HepG2 (cell line): ENCODE measurements at regions not wholly inside any gene's neighbourhood (a gene's known extent, or its start where the extent isn't known, plus 50 kb on each side); places are given as distances from the start of the nearest gene placed in this dataset.

Experiments
- ATAC-seq: fragments of 200-7000 bp; cut with Tn5 transposase; 3 replicates; pipeline ENCODE4 v1.9.1; 2020; ENCODE audit warnings: mild to moderate bottlenecking, moderate library complexity
- BruUV-seq: library from RNA; stranded (reverse); fragments of 400-500 nt; replicated peaks from 2 replicates; lab custom pipeline; 2021; lab: Mats Ljungman, UMichigan
- CTCF ChIA-PET: fragments of 300-600 bp; formaldehyde crosslinking; extraction: SDS; loops from one replicate; lab custom pipeline; 2021; ENCODE audit warnings: low total read pairs, inconsistent platforms, low intra/inter-chr PET ratio; lab: Yijun Ruan, JAX
- POLR2A ChIA-PET: fragments of 350-600 bp; sonication (Branson Sonifier 250); formaldehyde crosslinking; loops from one replicate; lab custom pipeline; 2020; ENCODE audit warnings: antibody characterized with exemption, inconsistent platforms; lab: Yijun Ruan, JAX
- DNase-seq: peaks from one replicate; pipeline ENCODE4 v3.0.0-alpha.2; 2015; ENCODE audit warnings: low spot score
- FAIRE-seq: peaks from 3 replicates; lab custom pipeline; 2011; peaks lifted over from hg19 to GRCh38; lab: Jason Lieb, UNC
- H2AFZ ChIP-seq: one replicate; pipeline ENCODE4 v1.6.1; 2011; ENCODE audit warnings: low read length, inconsistent platforms
- H3K27ac ChIP-seq: fragments of 300-600 bp; 3 replicates; pipeline ENCODE4 v1.8.0; 2011; ENCODE audit warnings: mixed run types, mild to moderate bottlenecking, mixed read lengths, low read length, inconsistent platforms; ENCODE audit not compliant: insufficient read depth; ENCODE audit errors: extremely low read length
- H3K27me3 ChIP-seq, 2 experiments: fragments of 200-600 bp in 1 of 2; 2 replicates in 1 of 2; 3 replicates in 1 of 2; pipeline versions ENCODE4 v1.6.0 to v1.8.0; 2011; ENCODE audit warnings: low read length in 2 of 2, mild to moderate bottlenecking in 2 of 2, moderate library complexity in 2 of 2, inconsistent platforms in 1 of 2; ENCODE audit not compliant: insufficient read depth in 2 of 2, control insufficient read depth in 1 of 2
- H3K36me3 ChIP-seq, 2 experiments: fragments of 200-600 bp in 1 of 2; replicated peaks in 1 of 2; 2 replicates in 1 of 2; 3 replicates in 1 of 2; pipeline versions ENCODE4 v1.5.1 to v1.8.0; 2011; ENCODE audit warnings: low read length in 2 of 2, inconsistent platforms in 1 of 2; ENCODE audit not compliant: insufficient read depth in 2 of 2, control insufficient read depth in 1 of 2
- H3K4me1 ChIP-seq: 2 replicates; pipeline ENCODE4 v1.5.1; 2012; ENCODE audit warnings: low read length, inconsistent platforms; ENCODE audit not compliant: insufficient read depth
- H3K4me2 ChIP-seq: 2 replicates; pipeline ENCODE4 v1.6.0; 2011; ENCODE audit warnings: low read depth, low read length, inconsistent platforms
- H3K4me3 ChIP-seq, 3 experiments: fragments of 200-600 bp in 1 of 3; sonication (generic), shearing (Covaris generic) in 1 of 3; replicated peaks in 1 of 3; 2 replicates each; pipeline ENCODE4 v1.5.1; 2011 to 2016; ENCODE audit warnings: low read length in 3 of 3, inconsistent platforms in 2 of 3, low read depth in 2 of 3, mild to moderate bottlenecking in 2 of 3, control low read depth in 1 of 3, mixed read lengths in 1 of 3; ENCODE audit not compliant: insufficient read depth in 1 of 3
- H3K79me2 ChIP-seq: one replicate; pipeline ENCODE4 v1.6.1; 2011; ENCODE audit warnings: low read length, inconsistent platforms; ENCODE audit not compliant: insufficient read depth
- H3K9ac ChIP-seq: 2 replicates; pipeline ENCODE4 v1.6.0; 2011; ENCODE audit warnings: mild to moderate bottlenecking, low read depth, low read length, inconsistent platforms; ENCODE audit not compliant: insufficient read depth
- H3K9me3 ChIP-seq: 2 replicates; pipeline ENCODE4 v1.5.1; 2012; ENCODE audit warnings: mild to moderate bottlenecking, low read length
- H4K20me1 ChIP-seq: 2 replicates; pipeline ENCODE4 v1.6.0; 2011; ENCODE audit warnings: inconsistent platforms, mild to moderate bottlenecking, low read length, moderate library complexity; ENCODE audit not compliant: insufficient read depth
- EP300 ChIP-seq, 3 experiments: sonication (generic) in 1 of 3; formaldehyde crosslinking in 1 of 3; IDR thresholded peaks; 2 replicates each; pipeline versions ENCODE4 v1.5.1 to v1.6.1; 2011 to 2020; ENCODE audit warnings: low read depth in 2 of 3, low read length in 2 of 3, borderline replicate concordance in 1 of 3, improper control_type of control experiment in 1 of 3, mild to moderate bottlenecking in 1 of 3, missing genetic modification reagents in 1 of 3, moderate library complexity in 1 of 3
- HDAC1 ChIP-seq: sonication (generic); formaldehyde crosslinking; IDR thresholded peaks from 2 replicates; pipeline ENCODE4 v1.5.1; 2020; ENCODE audit warnings: mild to moderate bottlenecking, missing genetic modification reagents
- HMGXB3 ChIP-seq: sonication (generic); formaldehyde crosslinking; IDR thresholded peaks from 2 replicates; pipeline ENCODE4 v1.4.0; 2020; ENCODE audit warnings: missing genetic modification reagents, borderline replicate concordance
- RFX1 ChIP-seq: fragments of 450-650 bp; IDR thresholded peaks from 2 replicates; pipeline ENCODE4 v1.6.1; 2017
- RXRB ChIP-seq: IDR thresholded peaks from 2 replicates; pipeline ENCODE4 v1.6.1; 2016; ENCODE audit warnings: borderline replicate concordance, missing genetic modification reagents, missing compliant biosample characterization
- SCMH1 ChIP-seq: sonication (generic); formaldehyde crosslinking; IDR thresholded peaks from 2 replicates; pipeline ENCODE4 v1.9.0; 2021; ENCODE audit warnings: missing genetic modification reagents, mild to moderate bottlenecking, borderline replicate concordance
- SP4 ChIP-seq: sonication (generic); formaldehyde crosslinking; IDR thresholded peaks from 2 replicates; pipeline ENCODE4 v1.8.1; 2023; ENCODE audit warnings: mild to moderate bottlenecking, missing genetic modification reagents
- ZMAT3 ChIP-seq: sonication (generic); formaldehyde crosslinking; conservative IDR thresholded peaks from 2 replicates; pipeline ENCODE4 v1.7.0; 2021; ENCODE audit warnings: missing genetic modification reagents
- ZNF513 ChIP-seq: sonication (generic); formaldehyde crosslinking; conservative IDR thresholded peaks from 2 replicates; pipeline ENCODE4 v1.5.0; 2020; ENCODE audit warnings: missing genetic modification reagents
- ZNF644 ChIP-seq: IDR thresholded peaks from 2 replicates; pipeline ENCODE4 v1.6.1; 2016; ENCODE audit warnings: low read depth
- ZNF747 ChIP-seq: sonication (generic); formaldehyde crosslinking; IDR thresholded peaks from 2 replicates; pipeline ENCODE4 v1.8.1; 2023; ENCODE audit warnings: missing genetic modification reagents, mild to moderate bottlenecking, borderline replicate concordance
- ZNF773 ChIP-seq: sonication (generic); formaldehyde crosslinking; IDR thresholded peaks from 2 replicates; pipeline ENCODE4 v1.4.0; 2020; ENCODE audit warnings: missing genetic modification reagents, borderline replicate concordance
- ZSCAN5A ChIP-seq: sonication (generic); formaldehyde crosslinking; IDR thresholded peaks from 2 replicates; pipeline ENCODE4 v1.8.0; 2022; ENCODE audit warnings: mild to moderate bottlenecking, missing genetic modification reagents, borderline replicate concordance
- WGBS: methylation state at CpG from one replicate; pipeline ENCODE4 v1.1.6; 2017; ENCODE audit warnings: low lambda C conversion rate; 5-methylcytosine and 5-hydroxymethylcytosine counted together
- in situ Hi-C: cut with HindIII; loops from 2 replicates; pipeline ENCODE4 v1.10.0; 2017; ENCODE audit warnings: low pct_unique_long_range_greater_than_20kb; ENCODE audit not compliant: extremely low pct_ligation_motif_present
- intact Hi-C: fragments of 100-400 bp; cut with micrococcal nuclease; formaldehyde crosslinking; loops from one replicate; pipeline ENCODE4 v1.10.0; 2022; ENCODE audit not compliant: unreplicated experiment

- TF ChIP-seq RXRB (CRISPR knock-in tag): peak; percentile 80; the same call in 1 of the 2 replicates
- no peak for TF ChIP-seq ZNF773 (CRISPR knock-in tag)
- no peak for TF ChIP-seq ZNF513
- no peak for TF ChIP-seq SCMH1 (CRISPR knock-in tag)
- no peak for TF ChIP-seq ZMAT3 (CRISPR knock-in tag)
- TF ChIP-seq ZSCAN5A (CRISPR knock-in tag): no peak; the same call in 1 of the 2 replicates
- no peak for TF ChIP-seq ZNF747 (CRISPR knock-in tag)
- TF ChIP-seq RFX1: no peak
Measured at GRCh38 chr18:31241900-31242409, 76.0 kb upstream of the DSG1 start (continued).

GRCh38 chr18:31243740-31244512, 74.0 kb upstream of the DSG1 start:
- Histone ChIP-seq H3K36me3 (no peaks in the 10 kb centered on the region), H3K9ac (peak overlapping the region; percentile 88), H3K27me3 (no peaks in the 10 kb centered on the region), H2AFZ (no peak overlapping the region), H3K79me2 (no peaks in the 10 kb centered on the region), H3K9me3 (no peaks in the 10 kb centered on the region), H3K4me3 (peak overlapping the region; percentile 37 to 66 (median 49)), H4K20me1 (no peaks in the 10 kb centered on the region), H3K4me1 (peaks cover 67% of the 10 kb centered on the region), H3K27ac (peak overlapping the region; percentile 94), H3K4me2 (peak overlapping the region; percentile 82)
- BruUV-seq: TSS peak; percentile 95
- peak; percentile 97 for DNase-seq
- WGBS: under 1% methylated on average over 7 of the region's 11 CpGs
- POLR2A ChIA-PET: interaction anchor here (0.7 to 5.2 kb wide), 18 partner anchors 8 to 268 kb away, joined by 3 to 50 read pairs (median 4); partner anchors contain the start of gene DSC2
- CTCF ChIA-PET: no interaction called here
- in situ Hi-C loops: loop anchor here (5.0 kb wide), 1 partner anchor 142 kb away; the partner anchor contains the start of gene DSC2
- peak; percentile 91 for ATAC-seq
- peak; percentile 98 for FAIRE-seq
- intact Hi-C loops: loop anchor here (1.0 to 5.0 kb wide), 6 partner anchors 35 to 272 kb away; no protein-coding TSS in a partner anchor
- TF ChIP-seq EP300 (IDR thresholded peaks at IDR 0.05; ENCODE audit: low read depth in 2 of 2, low read length in 2 of 2): peak in 1 of 2 experiments; percentile 86; a peak in 2 of 4 replicates
- peak; percentile 62; the same call in 1 of the 2 replicates for TF ChIP-seq EP300 (CRISPR knock-in tag; IDR thresholded peaks at IDR 0.05; ENCODE audit: borderline replicate concordance)
- peak; percentile 65 for TF ChIP-seq HMGXB3 (CRISPR knock-in tag)
- no peak; the same call in 1 of the 2 replicates for TF ChIP-seq SP4
- TF ChIP-seq HDAC1: peak; percentile 82
- TF ChIP-seq ZNF644 (CRISPR knock-in tag): peak; percentile 71
